Suppressor macrophage (primary cell): ENCODE measurements at regions not wholly inside any gene's neighbourhood (a gene's known extent, or its start where the extent isn't known, plus 50 kb on each side); places are given as distances from the start of the nearest gene placed in this dataset.

Source experiments
- DNase-seq, 4 experiments: peaks; one replicate each; pipeline ENCODE4 v3.0.0-alpha.2; 2020 to 2022

DNA sequence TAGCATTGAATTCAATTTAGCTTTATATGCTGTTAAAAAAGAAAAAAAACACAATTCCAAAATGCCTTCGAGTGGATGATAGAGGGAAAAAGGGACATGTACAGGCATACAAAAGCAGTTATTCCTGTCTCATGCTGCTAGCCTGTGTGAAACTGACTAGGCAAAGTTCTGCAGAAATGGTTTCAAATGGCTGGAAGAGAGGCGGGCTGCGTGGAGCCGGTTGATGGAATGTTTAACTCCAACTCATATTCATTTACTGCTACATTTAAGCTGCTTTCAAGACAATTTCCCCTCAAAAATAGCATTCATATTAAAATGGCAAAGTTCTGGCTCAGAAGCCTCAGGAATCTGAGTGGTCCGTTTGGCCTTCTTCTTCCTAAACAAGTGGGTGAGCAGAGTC lies 143.8 kb upstream of the PPARGC1A start:
- DNase-seq = no peak

- DNase-seq = peak; percentile 11 to 35 (median 35)
Measured at GRCh38 chr4:24032371-24032989, 142.6 kb upstream of the PPARGC1A start.

DNA sequence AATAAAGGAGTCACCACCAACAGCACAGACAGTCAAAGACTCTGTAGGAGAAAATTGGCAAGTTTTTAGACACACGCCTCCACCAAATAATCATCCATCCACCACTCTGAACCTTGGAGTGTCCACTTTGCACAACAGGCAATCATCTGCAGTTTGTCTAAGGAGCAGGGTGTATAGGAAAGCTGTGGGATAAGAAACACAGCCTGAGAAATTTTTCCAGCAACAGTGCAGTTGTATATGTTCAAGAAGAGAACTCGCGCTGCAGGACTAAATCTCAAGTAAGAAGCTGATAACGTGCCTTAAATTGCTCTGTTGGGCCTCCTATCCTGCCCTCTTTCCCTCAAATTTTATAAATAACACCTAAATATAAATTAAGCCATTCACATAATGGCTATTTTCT lies 136.7 kb upstream of the PPARGC1A start:
- no peak for DNase-seq

DNA sequence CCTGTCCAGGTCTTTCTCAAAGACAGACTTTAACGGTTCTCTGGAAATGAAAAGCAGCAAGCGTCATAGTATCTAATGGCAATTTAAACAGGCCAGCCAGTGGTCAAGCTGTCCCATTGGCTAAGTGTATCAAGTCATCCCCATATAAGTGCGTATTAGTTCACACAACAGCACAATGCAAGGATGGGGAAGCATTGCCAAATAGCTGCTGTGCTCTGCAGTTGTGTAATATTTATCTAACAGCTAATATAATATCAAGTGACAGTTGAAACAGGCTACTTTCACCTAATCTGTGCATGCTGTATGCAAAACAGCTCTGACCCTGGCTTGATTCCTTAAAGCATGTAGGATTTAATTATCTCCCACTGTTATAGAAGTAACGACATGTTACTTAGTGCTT lies 134.8 kb upstream of the PPARGC1A start:
- no peak for DNase-seq

- DNase-seq = no peak
Measured at GRCh38 chr4:24024157-24024556, 134.3 kb upstream of the PPARGC1A start.

GRCh38 chr4:24015782-24016181 lies 125.9 kb upstream of the PPARGC1A start:
- no peak for DNase-seq

DNA sequence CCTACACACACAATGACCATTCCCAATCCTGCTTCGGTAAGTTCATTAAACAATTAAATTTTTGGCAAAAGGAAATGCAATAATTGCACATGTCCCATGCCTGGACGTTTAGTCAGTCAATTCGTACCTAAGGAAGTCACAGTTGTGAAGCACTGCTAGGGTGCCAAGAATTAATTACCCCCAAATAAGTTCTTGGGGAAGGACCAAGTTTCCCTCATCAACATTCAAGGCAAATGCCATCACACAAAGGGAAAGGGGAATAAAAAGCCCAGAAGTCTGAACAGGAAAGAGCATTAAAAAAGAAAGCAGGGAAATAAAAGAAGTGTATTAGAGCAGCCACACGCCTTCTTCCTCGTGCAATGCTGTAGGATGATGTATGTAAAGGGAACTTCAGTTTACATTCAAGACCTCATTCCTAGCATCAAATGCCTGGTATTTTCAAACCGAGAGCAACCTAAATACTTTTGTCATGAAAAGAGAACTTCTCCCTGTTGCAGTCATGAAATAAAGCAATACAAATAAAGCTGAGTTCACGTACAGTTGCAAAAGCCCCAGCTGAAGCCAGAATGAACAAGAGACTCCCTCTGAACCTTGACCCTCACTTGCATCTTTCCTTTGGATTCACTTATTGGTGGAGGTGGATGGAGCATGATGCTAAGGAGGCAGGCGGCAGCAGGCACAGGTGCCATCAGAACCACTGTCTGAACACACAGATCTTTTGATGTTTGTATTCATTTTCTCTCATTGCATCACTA lies 124.0 kb upstream of the PPARGC1A start:
- DNase-seq = no peak

GRCh38 chr4:24010994-24011393 lies 121.1 kb upstream of the PPARGC1A start:
- DNase-seq = no peak

DNA sequence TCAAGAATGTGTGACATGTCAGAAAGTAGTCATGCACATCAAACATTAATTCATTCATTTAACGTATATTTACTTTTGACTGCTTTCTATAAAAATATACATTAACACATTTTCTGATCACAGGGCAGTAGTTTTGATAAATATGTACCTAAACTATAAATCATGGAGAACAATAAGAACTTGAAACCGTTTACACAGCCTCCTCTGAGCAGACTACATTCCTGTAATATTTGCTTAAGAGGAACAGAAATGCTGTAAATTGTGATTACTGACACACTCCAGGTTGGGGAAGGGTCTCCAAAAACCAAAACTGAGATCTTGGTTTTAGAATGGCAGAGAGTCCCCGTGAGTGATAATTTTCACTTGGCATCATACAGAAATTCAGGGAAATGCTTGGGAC lies 120.7 kb upstream of the PPARGC1A start:
- no peak for DNase-seq

DNA sequence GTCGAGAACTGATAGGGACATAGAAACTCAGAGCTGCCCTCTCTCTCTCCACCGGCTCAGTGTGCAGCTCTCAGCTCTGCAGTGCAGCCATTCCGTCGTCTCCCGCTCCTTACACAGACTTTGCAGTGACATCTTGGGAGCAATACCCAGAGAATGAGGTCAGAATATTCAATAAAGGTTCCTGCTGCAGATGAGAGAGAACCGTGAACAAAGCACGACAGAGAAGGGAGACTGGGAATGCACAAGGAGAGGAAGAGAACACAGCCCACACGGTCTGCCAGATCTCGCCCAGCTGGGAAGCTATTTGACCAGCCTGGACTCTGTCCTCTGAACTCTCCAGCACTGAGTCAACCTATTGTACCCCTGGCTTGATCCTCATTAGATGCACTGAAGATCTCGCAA lies 118.0 kb upstream of the PPARGC1A start:
- no peak for DNase-seq

DNA sequence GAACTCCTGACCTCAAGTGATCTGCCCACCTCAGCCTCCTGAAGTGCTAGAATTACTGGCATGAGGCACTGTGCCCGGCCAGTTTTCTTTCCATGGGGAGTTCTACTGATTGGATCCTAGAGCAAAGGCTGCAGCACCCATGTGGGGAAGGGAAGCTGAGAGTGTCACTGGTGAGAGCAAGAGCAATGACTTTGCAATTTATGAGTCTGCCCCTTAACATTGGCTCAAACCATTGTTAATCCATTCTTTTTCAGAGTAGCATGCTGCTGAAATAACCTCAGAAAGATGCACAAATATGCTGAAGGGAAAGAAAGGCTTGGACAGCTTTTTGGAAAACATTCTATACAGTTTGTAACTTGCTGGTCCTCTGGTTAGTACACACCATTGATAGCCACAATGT lies 116.4 kb upstream of the PPARGC1A start:
- DNase-seq = no peak

DNA sequence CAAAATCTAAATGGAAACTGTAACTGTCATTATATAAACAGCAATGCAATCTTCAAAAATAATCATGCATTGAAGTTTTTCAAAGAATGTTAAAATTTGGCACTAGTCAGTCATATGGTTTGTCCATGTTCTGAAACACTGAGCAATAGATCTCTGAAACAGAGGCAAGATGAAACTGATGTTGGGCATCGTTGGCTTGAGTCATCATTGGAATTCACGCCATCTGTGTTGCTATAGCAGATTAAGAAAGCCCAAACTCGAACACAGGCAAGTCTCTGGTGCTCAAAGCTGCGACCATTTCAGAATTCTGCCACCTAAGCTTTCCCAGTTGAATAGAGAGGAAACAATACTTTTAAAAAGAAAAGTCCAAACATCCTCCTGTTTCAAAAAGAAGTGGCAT lies 114.1 kb upstream of the PPARGC1A start:
- DNase-seq = no peak

DNA sequence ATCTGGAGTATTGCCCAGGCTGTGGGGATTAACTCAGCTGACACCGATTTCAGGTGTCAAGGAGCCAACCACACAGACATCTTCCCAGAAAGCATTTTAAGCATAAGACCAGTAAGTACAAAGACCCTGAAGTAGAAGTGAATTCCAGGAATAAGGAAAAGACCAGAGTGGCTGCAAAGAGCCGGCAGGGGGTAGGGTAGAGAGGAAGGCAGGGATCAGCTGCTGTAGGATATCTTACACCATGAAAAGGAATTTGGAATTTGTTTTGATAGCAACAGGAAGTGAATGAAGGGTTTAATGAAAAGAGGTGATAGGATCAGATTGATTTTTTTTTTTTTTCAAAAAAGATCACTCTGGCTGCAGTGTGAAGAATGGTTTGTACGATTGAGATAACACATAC lies 113.6 kb upstream of the PPARGC1A start:
- DNase-seq = no peak

DNA sequence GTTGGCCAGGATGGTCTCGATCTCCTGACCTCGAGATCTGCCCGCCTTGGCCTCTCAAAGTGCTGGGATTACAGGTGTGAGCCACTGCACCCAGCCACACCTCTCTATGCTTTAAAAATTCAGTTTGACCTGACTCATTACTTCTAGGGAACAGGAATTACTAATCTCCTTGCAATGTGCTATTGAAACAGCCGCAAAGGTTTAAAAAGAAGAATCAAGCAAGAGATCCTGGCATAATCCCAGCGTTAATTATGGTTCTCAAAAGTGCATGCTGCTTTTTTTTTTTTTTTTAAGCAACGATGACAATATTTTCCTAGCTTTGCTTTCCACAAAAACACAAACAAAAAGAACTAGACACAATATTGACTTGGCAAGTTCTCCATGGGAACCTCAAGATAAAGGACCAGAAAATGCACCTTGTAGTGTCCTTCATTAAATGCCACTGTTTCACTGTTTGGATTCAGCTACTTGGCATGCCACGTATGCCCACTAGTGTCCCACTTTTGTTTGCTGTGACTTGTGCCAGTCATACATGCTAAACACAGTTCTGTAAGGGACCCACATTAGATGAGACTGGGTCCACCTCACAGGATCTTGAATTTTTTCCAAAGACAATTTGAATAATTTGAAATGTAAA lies 112.6 kb upstream of the PPARGC1A start:
- DNase-seq = no peak

DNA sequence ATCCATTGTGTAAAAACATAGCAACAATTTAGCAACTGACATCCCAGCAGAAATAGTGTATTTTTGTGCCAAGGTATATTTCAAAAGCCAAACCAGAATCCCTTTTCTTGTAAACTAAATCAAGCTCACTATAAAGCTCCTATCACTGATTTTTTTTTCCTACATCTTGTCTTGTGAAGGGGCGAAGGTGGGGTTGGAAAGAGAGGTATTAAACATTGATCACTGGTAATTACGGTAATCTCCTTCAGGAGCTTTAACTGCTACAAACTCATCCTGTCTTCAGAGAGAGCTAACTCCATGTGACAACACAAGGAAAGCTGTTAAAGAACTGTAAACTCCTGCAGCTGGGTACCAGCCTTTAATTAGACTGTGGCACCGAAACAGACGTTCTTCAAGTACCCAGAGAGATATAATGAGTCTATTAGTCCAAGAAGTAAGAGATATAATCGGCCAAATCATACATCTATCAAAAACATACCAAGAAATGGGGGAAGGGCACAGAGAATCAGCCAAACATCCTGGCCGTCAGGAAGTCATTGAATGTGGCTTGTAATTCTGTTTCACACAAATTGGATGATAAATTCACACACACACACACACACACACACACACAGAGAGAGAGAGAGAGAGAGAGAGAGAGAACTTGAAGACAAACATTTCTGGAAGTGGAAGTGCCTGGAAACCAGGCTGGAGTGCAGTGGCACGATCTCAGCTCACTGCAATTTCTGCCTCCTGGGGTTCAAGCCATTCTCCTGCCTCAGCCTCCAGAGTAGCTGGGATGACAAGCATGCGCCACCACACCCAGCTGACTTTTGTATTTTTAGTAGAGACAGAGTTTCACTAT lies 111.9 kb upstream of the PPARGC1A start:
- DNase-seq = no peak

- no peak for DNase-seq
Measured at GRCh38 chr4:24000470-24000831, 110.6 kb upstream of the PPARGC1A start.

- DNase-seq = no peak
Measured at GRCh38 chr4:23999714-24000469, 110.0 kb upstream of the PPARGC1A start.

DNA sequence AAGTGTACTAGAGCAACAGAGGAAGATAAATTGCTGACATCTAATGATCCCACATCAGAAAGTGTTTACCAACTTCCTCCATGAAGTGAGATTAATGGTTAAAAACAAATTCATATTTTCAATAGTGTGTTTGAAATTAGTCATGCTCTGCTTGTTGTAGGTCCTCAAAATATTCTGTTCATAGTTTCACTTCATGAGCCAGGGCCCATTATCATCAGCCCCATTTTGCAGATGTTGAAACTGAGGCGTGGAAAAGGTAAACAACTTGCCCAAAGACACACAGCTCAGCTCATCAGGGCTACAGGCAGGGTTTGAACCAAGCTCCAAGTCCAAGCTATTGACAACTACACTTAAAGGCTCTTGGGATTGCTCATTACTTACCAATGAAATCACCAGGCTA lies 103.5 kb upstream of the PPARGC1A start:
- no peak for DNase-seq

GRCh38 chr4:23991444-23991843 lies 101.6 kb upstream of the PPARGC1A start:
- no peak for DNase-seq

GRCh38 chr4:23986270-23986669 lies 96.4 kb upstream of the PPARGC1A start:
- DNase-seq = no peak

GRCh38 chr4:23981328-23981727 lies 91.5 kb upstream of the PPARGC1A start:
- DNase-seq = no peak

- DNase-seq = no peak
Measured at GRCh38 chr4:23979534-23979933, 89.7 kb upstream of the PPARGC1A start.

DNA sequence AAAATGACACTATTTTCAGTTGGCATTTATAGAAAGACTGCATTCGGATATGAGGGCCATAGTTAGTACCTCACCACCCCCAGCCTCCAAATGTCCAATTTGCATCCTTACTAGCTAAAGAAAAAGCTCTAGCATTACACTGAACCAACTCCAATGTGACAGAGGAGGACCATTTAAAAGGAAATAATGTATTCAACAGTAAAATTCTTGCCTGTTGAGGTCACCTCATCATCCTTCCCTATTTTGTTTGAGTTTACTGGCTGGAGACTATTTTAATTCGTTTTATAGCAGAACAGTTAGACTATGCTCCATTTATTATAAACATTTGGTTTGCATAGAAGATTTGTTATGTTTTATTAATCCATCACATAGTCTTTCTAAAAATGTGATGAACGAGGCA lies 88.2 kb upstream of the PPARGC1A start:
- DNase-seq = no peak
